ENCODE measurements at regions not wholly inside any gene's neighbourhood (a gene's known extent, or its start where the extent isn't known, plus 50 kb on each side); places are given as distances from the start of the nearest gene placed in this dataset.

DNA sequence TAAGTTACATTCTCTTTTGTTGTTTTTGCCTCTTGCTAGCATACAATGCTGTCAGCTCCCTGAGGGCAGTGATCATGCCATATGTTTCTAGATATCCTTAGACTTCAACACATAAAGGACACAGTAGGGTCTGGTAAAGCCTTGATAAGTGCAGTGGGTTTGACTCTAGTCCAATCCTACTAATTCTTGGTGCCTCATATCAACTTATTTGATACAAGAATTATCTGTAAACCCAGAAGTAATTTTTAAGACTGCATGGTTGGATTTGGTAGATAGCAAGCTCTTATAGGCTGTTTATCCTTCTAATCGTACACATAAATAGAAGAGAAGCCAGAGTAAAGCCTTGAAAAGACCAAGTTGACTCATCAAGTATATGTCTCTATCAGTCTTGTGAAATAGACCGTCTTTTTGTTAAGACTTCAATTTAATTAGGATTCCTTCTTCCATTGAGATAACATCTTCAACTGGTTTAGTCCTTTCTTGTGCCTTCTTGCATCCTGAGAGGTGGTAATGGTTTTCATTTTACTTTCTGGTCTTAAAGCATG lies 265.6 kb upstream of the CDIN1 start:
- H3K9ac ChIP-seq (ENCODE audit: low read depth, low read length) = no peak overlapping the region
- H3K4ac ChIP-seq (ENCODE audit: low read depth, low read length) = no peak overlapping the region
- H3K27ac ChIP-seq (ENCODE audit: insufficient read depth, low read length) = no peak overlapping the region
- no peak overlapping the region for H3K56ac ChIP-seq (ENCODE audit: extremely low read depth, insufficient read depth, low read length)
- no peak for DNase-seq
- no peak overlapping the region for H3K4me3 ChIP-seq (ENCODE audit: insufficient read depth, low read depth, low read length)
- H3K27me3 ChIP-seq (ENCODE audit: control insufficient read depth, insufficient read depth, low read length) = no peaks in the 10 kb centered on the region
- H4K8ac ChIP-seq (ENCODE audit: low read depth in 2 of 2, low read length in 2 of 2) = no peak overlapping the region
- H2BK5ac ChIP-seq (ENCODE audit: low read depth, low read length, poor library complexity, severe bottlenecking) = no peak overlapping the region
- H2AK9ac ChIP-seq (replicated peaks; ENCODE audit: low read depth, low read length, poor library complexity) = no peak overlapping the region
- peaks cover 2% of the 10 kb centered on the region; the same call in 1 of the 2 replicates for H3K9me3 ChIP-seq (ENCODE audit: control insufficient read depth, insufficient read depth, low read length)
- no peaks in the 10 kb centered on the region for H3K79me1 ChIP-seq (ENCODE audit: low read depth in 1 of 2, low read length in 2 of 2)
- H4K20me1 ChIP-seq (ENCODE audit: insufficient read depth, low read length) = no peaks in the 10 kb centered on the region
- ATAC-seq (ENCODE audit: low read depth) = no peak
- no peak overlapping the region for H2BK15ac ChIP-seq (ENCODE audit: low read depth, low read length)
- no peak overlapping the region for H2AK5ac ChIP-seq (ENCODE audit: low read depth, low read length)
- dilution Hi-C loops (cut with HindIII; ENCODE audit: low sequenced_read_pairs, unreplicated experiment) (no loop called here), intact Hi-C loops (cut with micrococcal nuclease) (no loop called here), in situ Hi-C loops (cut with MboI; ENCODE audit: low sequenced_read_pairs) (no loop called here)
- TF ChIP-seq SMC3 (IDR thresholded peaks at IDR 0.05; ENCODE audit: low read depth, low read length) (no peak), RCOR1 (IDR thresholded peaks at IDR 0.05; ENCODE audit: insufficient replicate concordance, low read length) (no peak), CEBPB (IDR thresholded peaks at IDR 0.05; ENCODE audit: low read depth, low read length) (0 out of 2 replicates have a peak, but pooled peaks have one; percentile 5), MAFK (IDR thresholded peaks at IDR 0.05; ENCODE audit: low read depth, low read length) (no peak), NFE2L2 (IDR thresholded peaks at IDR 0.05; ENCODE audit: low read depth, low read length) (no peak), MXI1 (IDR thresholded peaks at IDR 0.05; ENCODE audit: borderline replicate concordance, low read depth, low read length) (no peak)
- TF ChIP-seq, protein P1, sequence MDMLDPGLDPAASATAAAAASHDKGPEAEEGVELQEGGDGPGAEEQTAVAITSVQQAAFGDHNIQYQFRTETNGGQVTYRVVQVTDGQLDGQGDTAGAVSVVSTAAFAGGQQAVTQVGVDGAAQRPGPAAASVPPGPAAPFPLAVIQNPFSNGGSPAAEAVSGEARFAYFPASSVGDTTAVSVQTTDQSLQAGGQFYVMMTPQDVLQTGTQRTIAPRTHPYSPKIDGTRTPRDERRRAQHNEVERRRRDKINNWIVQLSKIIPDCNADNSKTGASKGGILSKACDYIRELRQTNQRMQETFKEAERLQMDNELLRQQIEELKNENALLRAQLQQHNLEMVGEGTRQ (IDR thresholded peaks at IDR 0.05; ENCODE audit: low read depth, low read length) = no peak
- H4K91ac ChIP-seq (ENCODE audit: insufficient read depth, low read depth, low read length) = no peak overlapping the region
- WGBS, 2 experiments (ENCODE audit: extremely low coverage in 2 of 2, insufficient read length in 1 of 2) = no CpG with 5 or more reads among the region's 2 CpGs
- H2BK120ac ChIP-seq (ENCODE audit: low read depth, low read length) = no peak overlapping the region
- no peak overlapping the region for H2BK20ac ChIP-seq (ENCODE audit: low read depth, low read length)
- H2AFZ ChIP-seq (replicated peaks; ENCODE audit: low read length, poor library complexity) = no peak overlapping the region
- ChIA-PET CTCF (no interaction called here), POLR2A (ENCODE audit: unreplicated experiment) (no interaction called here)
- peak overlapping the region; percentile 35; the same call in 1 of the 2 replicates for H3K18ac ChIP-seq (ENCODE audit: low read depth, low read length)
- no peak overlapping the region for H4K5ac ChIP-seq (ENCODE audit: low read depth, low read length)
- no peaks in the 10 kb centered on the region for H3K36me3 ChIP-seq (ENCODE audit: control insufficient read depth, insufficient read depth, low read length)
- no peak overlapping the region for H3K23ac ChIP-seq (ENCODE audit: low read depth, low read length)
- H3K4me2 ChIP-seq (ENCODE audit: low read depth, low read length) = no peak overlapping the region
- peaks cover 2% of the 10 kb centered on the region; the same call in 1 of the 2 replicates for H3K4me1 ChIP-seq (ENCODE audit: control insufficient read depth, insufficient read depth, low read length)
- H3K14ac ChIP-seq (replicated peaks; ENCODE audit: low read depth, low read length) = no peak overlapping the region
- no peaks in the 10 kb centered on the region for H3K9me1 ChIP-seq (ENCODE audit: insufficient read depth, low read length)
- BruUV-seq (replicated peaks) = no TSS peak

All from IMR-90 (cell line).